Osteocyte (in vitro differentiated cells): ENCODE measurements at regions not wholly inside any gene's neighbourhood (a gene's known extent, or its start where the extent isn't known, plus 50 kb on each side); places are given as distances from the start of the nearest gene placed in this dataset.
A peak's percentile ranks its signal among the peaks of the same experiment; 100 is the strongest.
"Not testable (repeated sequence)": the region's sequence is repeated elsewhere in the genome, so short reads cannot be mapped to it uniquely, and the experiment has no call there.

Experiments used
- DNase-seq: peaks from one replicate; pipeline ENCODE4 v3.0.0; 2021; ENCODE audit warnings: mixed read lengths; ENCODE audit not compliant: unreplicated experiment; ENCODE audit errors: extremely low spot score
- H3K27ac Mint-ChIP-seq: one replicate; pipeline ENCODE4 v1.8.0; 2021; ENCODE audit warnings: mild to moderate bottlenecking, mixed read lengths; ENCODE audit not compliant: unreplicated experiment
- H3K27me3 Mint-ChIP-seq: one replicate; pipeline ENCODE4 v1.8.0; 2021; ENCODE audit warnings: mixed read lengths; ENCODE audit not compliant: unreplicated experiment
- H3K36me3 Mint-ChIP-seq: one replicate; pipeline ENCODE4 v1.8.0; 2021; ENCODE audit warnings: mixed read lengths; ENCODE audit not compliant: unreplicated experiment
- H3K4me1 Mint-ChIP-seq: one replicate; pipeline ENCODE4 v1.8.0; 2021; ENCODE audit warnings: mixed read lengths; ENCODE audit not compliant: unreplicated experiment
- H3K4me3 Mint-ChIP-seq: one replicate; pipeline ENCODE4 v1.8.0; 2021; ENCODE audit warnings: mild to moderate bottlenecking, moderate library complexity, mixed read lengths; ENCODE audit not compliant: unreplicated experiment
- H3K9me3 Mint-ChIP-seq: one replicate; pipeline ENCODE4 v1.8.0; 2021; ENCODE audit warnings: mixed read lengths; ENCODE audit not compliant: unreplicated experiment
- TF ChIP-seq, protein P1 (sequence below): fragments of 200-600 bp; sonication (generic); IDR thresholded peaks from 2 replicates; pipeline ENCODE4 v1.5.0; 2021; ENCODE audit warnings: antibody characterized with exemption, mild to moderate bottlenecking, moderate library complexity

DNA sequence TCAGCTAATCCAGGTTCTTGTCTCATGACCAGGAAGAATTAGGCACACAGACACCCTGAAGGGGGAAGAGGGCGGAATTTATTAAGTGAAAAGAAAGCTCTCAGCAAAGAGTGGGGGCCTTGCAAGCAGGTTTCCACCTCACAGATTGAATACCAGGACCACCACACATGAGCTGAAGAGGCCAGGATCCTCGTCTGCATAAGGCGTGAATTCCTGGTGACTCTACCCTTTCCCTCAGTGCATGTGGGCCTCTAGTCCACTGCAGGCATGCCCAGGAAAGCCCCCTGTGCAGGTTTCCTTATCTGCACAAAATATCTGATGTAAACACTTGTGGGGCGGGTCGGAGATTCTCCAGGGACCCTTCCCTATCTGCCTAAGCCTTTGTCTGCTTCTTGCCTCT lies 782.1 kb upstream of the LRRN3 start:
- no peak overlapping the region for H3K4me3 Mint-ChIP-seq
- H3K4me1 Mint-ChIP-seq, result peaks cover 33% of the 10 kb centered on the region
- TF ChIP-seq, protein P1, sequence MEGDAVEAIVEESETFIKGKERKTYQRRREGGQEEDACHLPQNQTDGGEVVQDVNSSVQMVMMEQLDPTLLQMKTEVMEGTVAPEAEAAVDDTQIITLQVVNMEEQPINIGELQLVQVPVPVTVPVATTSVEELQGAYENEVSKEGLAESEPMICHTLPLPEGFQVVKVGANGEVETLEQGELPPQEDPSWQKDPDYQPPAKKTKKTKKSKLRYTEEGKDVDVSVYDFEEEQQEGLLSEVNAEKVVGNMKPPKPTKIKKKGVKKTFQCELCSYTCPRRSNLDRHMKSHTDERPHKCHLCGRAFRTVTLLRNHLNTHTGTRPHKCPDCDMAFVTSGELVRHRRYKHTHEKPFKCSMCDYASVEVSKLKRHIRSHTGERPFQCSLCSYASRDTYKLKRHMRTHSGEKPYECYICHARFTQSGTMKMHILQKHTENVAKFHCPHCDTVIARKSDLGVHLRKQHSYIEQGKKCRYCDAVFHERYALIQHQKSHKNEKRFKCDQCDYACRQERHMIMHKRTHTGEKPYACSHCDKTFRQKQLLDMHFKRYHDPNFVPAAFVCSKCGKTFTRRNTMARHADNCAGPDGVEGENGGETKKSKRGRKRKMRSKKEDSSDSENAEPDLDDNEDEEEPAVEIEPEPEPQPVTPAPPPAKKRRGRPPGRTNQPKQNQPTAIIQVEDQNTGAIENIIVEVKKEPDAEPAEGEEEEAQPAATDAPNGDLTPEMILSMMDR, result no peak
- H3K9me3 Mint-ChIP-seq, result peaks cover 8% of the 10 kb centered on the region
- no peak overlapping the region for H3K27ac Mint-ChIP-seq
- H3K36me3 Mint-ChIP-seq, result no peaks in the 10 kb centered on the region
- no peaks in the 10 kb centered on the region for H3K27me3 Mint-ChIP-seq
- no peak for DNase-seq

DNA sequence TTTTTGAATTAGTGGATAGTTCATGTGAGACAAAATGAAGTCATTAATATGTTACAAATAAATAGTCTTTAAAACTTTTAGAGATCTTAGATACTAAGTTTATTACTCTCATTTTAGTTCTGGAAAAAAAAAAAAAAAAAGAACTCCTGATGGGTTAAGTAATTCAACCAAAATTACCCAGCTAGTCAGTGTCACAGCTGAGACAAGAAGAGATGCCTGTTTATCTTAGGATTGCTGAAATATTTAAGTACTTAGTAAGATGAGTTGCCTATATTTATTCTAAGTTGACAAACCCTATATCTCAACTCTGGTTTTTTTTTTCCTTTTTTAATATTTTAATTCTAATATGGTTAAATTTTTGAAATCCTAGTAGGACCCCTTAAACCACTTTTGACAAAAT lies 781.0 kb upstream of the LRRN3 start:
- peaks cover 33% of the 10 kb centered on the region for H3K4me1 Mint-ChIP-seq
- TF ChIP-seq, protein P1, result no peak
- H3K36me3 Mint-ChIP-seq, result no peaks in the 10 kb centered on the region
- DNase-seq, result no peak
- peak overlapping the region; percentile 79 for H3K27ac Mint-ChIP-seq
- peaks cover 8% of the 10 kb centered on the region for H3K9me3 Mint-ChIP-seq
- H3K4me3 Mint-ChIP-seq, result no peak overlapping the region
- no peaks in the 10 kb centered on the region for H3K27me3 Mint-ChIP-seq

DNA sequence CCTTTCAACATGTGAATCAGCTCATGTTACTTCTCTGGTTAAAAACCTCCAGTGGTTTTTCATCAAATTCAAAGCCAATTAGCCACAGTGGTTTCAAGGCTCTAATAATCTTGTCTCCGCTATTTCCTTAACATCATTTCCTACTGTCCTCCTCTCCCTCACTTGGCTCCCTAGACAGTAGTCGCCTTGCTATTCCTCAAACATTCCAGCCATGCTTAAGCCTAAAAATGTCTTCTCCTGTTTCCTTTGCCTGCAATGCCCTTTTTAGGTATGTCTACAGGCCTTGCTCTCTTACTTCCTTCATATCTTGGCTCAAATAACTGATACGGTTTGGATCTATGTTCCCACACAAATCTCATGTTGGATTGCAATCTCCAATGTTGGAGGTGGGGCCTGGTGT lies 779.4 kb upstream of the LRRN3 start:
- peaks cover 34% of the 10 kb centered on the region for H3K4me1 Mint-ChIP-seq
- H3K27ac Mint-ChIP-seq, result no peak overlapping the region
- no peak overlapping the region for H3K4me3 Mint-ChIP-seq

GRCh38 chr7:110317541-110318265 lies 773.2 kb upstream of the LRRN3 start:
- Mint-ChIP-seq H3K27me3 (no peaks in the 10 kb centered on the region), H3K4me3 (no peak overlapping the region), H3K27ac (peak overlapping the region; percentile 19), H3K36me3 (peaks cover 4% of the 10 kb centered on the region), H3K9me3 (peaks cover 18% of the 10 kb centered on the region), H3K4me1 (peaks cover 19% of the 10 kb centered on the region)
- TF ChIP-seq, protein P1, result no peak
- no peak for DNase-seq

More for the DNA sequence above, 779.4 kb upstream of the LRRN3 start:
- no peaks in the 10 kb centered on the region for H3K27me3 Mint-ChIP-seq
- DNase-seq, result no peak
- peaks cover 14% of the 10 kb centered on the region for H3K9me3 Mint-ChIP-seq
- no peaks in the 10 kb centered on the region for H3K36me3 Mint-ChIP-seq
- TF ChIP-seq, protein P1, result no peak

GRCh38 chr7:110320285-110320684 lies 770.6 kb upstream of the LRRN3 start:
- H3K4me3 Mint-ChIP-seq, DNase-seq, H3K36me3 Mint-ChIP-seq, H3K27ac Mint-ChIP-seq, H3K27me3 Mint-ChIP-seq: not testable (repeated sequence)
- Mint-ChIP-seq H3K4me1 (peaks cover 18% of the 10 kb centered on the region), H3K9me3 (peaks cover 18% of the 10 kb centered on the region)
